ENCODE measurements at regions not wholly inside any gene's neighbourhood (a gene's known extent, or its start where the extent isn't known, plus 50 kb on each side); places are given as distances from the start of the nearest gene placed in this dataset.

DNA sequence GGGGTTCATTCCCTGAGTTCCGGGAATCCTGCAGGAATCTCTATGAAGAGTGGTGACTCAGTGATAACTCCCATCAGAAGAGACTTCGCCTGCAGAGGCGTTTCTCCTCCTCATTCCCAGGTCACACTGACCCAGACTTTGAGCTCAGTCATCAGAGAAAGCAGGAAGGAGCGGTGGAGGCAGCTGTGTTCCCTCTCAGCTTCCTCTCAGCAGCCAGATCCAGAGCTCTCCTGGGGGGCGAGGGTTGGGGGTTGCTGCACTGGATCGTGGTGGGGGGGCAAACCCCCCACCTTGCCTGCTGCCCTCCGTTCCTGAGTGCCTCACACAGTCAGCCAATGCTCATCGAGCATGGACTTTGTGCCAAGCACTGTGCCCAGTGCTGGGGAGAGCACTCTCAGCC, 271.2 kb downstream of the CBLN1 start:
- in situ Hi-C loops (cut with MboI; ENCODE audit: low sequenced_read_pairs) = no loop called here

DNA sequence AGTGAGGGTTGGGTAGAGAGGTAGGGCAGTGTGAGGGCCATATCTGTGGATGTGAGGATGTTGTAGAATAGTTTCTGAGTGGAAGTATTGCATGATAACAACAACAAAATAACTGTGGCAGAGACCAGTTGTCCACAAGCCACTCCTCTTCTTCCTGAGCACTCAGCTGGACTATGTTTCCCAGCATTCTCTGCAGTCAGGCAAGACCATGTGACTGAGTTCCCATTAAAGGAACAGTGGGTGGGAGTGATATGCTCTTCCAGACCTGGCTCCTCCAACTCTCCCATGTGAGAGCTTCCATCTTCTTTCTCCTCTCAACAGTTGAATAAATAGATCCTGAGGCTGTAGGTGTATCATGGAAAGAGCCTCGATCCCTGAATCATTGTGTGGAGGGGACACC, 272.4 kb downstream of the CBLN1 start:
- in situ Hi-C loops (cut with MboI; ENCODE audit: low sequenced_read_pairs) = no loop called here

DNA sequence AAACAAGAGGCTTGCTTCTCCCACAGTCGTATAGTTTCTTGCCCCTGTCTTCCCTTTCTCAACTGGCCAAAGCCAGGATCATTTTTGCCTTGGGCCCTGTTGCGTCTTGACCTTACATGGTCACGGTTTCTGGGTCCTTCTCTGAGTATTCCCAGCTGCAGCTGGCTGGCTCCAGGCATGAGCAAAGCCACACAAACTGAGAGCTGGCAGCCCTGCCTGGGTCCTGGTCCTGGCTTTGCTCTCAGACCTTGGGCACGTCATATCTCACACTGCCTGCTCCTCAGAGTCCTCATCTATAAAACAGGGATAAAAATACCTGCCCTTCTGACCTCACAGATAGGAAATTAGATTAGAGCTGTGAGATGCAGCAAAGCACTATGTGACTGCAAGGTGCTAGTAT, 277.6 kb downstream of the CBLN1 start:
- in situ Hi-C loops (cut with MboI; ENCODE audit: low sequenced_read_pairs) = no loop called here

- in situ Hi-C loops (cut with MboI; ENCODE audit: low sequenced_read_pairs) = no loop called here
Observed at GRCh38 chr16:49003022-49003421, 278.6 kb downstream of the CBLN1 start.

DNA sequence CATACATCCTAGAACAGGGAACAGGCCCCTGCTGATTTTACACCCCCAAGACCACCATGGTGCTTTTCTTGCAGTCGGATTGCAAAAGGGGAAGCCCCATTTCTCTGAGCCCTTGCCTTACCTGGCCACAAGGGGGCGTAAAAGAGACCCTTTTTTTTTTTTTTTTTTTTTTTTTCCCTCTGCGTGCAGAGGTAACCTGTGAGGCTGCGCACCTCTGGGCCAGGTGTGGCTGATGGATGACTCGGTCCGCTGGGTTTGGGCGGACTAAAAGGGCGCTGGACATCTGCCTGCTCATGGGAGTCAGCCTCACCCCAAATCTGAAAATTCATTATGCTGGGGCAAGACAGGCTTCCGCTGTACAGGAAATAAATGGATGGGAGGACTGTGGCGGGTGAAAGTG, 281.0 kb downstream of the CBLN1 start:
- in situ Hi-C loops (cut with MboI; ENCODE audit: low sequenced_read_pairs) = no loop called here

DNA sequence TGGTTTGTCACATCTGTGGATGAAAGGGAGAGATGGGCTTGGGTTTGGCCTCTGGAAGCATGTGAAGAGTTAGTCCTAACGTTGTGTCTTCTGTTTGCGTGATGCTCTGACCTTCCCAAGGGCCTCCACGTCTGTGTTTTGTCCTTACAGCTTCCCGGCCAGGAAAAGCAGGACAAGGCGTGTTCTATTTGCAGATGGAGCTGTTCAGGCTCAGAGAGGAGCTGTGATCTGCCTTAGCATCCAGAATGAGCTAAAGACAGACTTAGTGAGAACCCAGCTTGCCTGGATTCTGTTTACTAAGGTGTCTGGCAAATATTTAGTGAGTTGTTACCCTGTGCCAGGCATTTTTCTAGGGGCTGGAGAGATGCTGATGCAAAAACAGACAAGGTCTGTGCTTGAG, 282.1 kb downstream of the CBLN1 start:
- in situ Hi-C loops (cut with MboI; ENCODE audit: low sequenced_read_pairs) = no loop called here

- in situ Hi-C loops (cut with MboI; ENCODE audit: low sequenced_read_pairs) = no loop called here
Observed at GRCh38 chr16:48999044-48999443, 282.6 kb downstream of the CBLN1 start.

DNA sequence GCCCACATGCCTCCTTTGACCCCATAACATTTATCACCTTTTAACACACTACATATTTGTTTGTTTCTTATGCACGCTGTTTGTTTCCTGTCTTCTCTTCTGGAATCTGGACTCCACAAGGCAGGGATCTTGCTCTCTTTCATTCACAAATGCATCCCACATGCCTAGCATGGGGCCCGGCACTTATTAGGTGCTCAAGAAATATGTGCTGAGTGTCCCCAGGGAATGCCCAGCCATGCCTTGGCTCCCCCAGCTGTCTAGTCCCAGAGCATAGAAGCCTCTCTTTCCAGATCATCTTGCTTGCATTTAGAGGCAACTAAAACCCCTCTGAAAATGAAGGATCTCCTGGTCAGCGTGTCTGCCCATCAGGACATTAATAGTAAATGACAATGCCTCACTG, 283.7 kb downstream of the CBLN1 start:
- in situ Hi-C loops (cut with MboI; ENCODE audit: low sequenced_read_pairs) = no loop called here

GRCh38 chr16:48997081-48997615, 284.5 kb downstream of the CBLN1 start:
- in situ Hi-C loops (cut with MboI; ENCODE audit: low sequenced_read_pairs) = no loop called here

GRCh38 chr16:48978501-48978900, 303.1 kb downstream of the CBLN1 start:
- in situ Hi-C loops (cut with MboI; ENCODE audit: low sequenced_read_pairs) = no loop called here

DNA sequence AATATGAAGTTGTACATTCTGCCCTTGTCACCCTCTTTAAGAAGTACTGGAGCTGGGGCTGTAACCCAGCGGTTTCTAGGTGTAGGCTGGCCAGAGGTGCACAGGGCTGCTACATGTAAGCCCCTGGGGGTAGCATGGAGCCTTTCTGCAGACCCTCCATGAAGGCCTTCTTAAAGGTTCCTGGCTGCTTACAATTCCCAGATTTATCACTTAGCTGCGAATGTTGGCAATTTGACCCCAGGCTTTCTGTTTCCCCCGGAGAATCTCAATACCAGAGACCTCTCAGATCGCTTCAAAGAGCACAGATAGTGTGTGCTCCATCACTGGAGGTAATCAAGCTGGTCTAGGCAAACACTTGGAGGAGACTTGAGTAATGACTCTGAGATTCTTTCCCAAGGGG, 309.4 kb downstream of the CBLN1 start:
- in situ Hi-C loops (cut with MboI; ENCODE audit: low sequenced_read_pairs) = no loop called here

GRCh38 chr16:48971571-48972077, 310.0 kb downstream of the CBLN1 start:
- in situ Hi-C loops (cut with MboI; ENCODE audit: low sequenced_read_pairs) = no loop called here

DNA sequence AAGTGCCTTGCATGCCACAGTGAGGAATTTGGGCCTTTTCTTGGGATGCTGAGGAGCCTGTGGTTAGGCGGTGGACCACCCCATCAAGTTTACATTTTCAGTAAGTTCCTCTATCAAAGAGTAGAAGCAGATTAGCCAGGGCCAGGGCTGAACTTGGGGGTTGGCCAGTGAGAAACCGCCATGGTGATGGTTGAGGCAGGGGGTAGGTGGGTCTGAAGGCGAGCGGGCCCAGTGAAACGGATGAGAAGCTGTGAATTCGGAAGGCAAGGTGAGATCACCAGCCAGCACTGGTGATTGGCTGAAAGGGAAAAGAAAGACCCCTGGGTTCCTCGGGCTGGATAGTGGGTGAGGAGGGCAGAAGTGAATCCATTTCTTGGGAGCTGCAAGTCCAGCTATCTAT, 311.4 kb downstream of the CBLN1 start:
- in situ Hi-C loops (cut with MboI; ENCODE audit: low sequenced_read_pairs) = no loop called here

- in situ Hi-C loops (cut with MboI; ENCODE audit: low sequenced_read_pairs) = no loop called here
Observed at GRCh38 chr16:48969611-48970010, 312.0 kb downstream of the CBLN1 start.

- in situ Hi-C loops (cut with MboI; ENCODE audit: low sequenced_read_pairs) = no loop called here
Observed at GRCh38 chr16:48965386-48965785, 316.3 kb downstream of the CBLN1 start.

GRCh38 chr16:48963901-48964615, 317.6 kb downstream of the CBLN1 start:
- in situ Hi-C loops (cut with MboI; ENCODE audit: low sequenced_read_pairs) = no loop called here

DNA sequence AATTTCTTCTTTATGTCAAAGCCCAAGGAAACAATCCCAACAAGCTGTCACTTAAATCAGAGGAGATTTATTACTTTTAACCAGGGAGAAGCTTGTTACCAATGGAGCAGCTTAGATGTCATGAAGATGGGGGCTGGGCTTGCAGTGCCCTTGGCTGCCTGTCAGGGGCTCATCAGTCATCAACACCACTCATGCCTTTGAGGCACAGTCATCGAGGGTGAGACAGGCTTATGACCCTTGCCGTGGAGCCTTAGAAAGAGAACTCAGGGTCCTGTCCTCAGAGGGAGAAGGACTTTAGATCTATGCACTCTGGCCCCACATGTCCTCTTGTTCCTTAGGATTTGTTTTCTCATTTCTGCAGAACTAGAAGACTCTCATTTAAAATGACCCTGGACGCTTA, 318.3 kb downstream of the CBLN1 start:
- in situ Hi-C loops (cut with MboI; ENCODE audit: low sequenced_read_pairs) = no loop called here

GRCh38 chr16:48961546-48961945, 320.1 kb downstream of the CBLN1 start:
- in situ Hi-C loops (cut with MboI; ENCODE audit: low sequenced_read_pairs) = no loop called here

DNA sequence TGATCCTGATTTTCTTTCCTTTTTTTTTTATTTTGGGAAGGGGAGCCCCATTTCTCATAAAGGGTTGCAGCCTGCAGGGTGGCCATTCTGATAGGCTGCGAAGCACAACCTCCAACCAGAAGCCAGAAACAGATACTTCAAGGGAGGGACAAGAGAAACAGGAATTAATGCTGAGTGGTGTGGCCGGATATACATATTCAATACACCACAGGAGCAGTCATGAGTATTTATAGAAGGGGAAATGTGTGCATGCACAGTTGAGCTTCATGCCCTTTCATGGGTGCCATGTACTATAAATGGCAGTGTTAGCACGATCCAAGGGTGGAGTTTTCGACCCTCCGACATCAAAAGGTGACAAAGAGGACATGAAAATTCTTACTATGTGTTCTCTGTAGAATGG, 320.8 kb downstream of the CBLN1 start:
- in situ Hi-C loops (cut with MboI; ENCODE audit: low sequenced_read_pairs) = no loop called here

DNA sequence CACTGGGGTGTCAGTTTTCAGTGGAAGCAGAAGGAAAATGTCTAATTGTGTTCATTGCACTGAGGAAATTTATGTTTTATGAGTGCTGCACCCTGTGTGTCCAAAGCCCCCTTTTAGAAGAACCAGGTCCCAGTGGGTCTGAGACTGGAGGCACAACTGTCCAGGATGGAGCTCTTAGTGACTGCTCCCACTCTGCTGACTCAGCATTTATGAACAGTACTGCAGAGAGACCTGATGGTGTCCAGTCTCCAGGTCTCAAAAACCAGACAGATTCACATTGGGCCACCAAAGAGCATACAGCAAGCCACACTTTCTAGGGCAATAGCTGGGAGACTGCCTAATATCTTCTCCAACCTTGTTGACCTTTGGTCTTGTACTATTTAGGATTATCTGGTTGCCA, 321.9 kb downstream of the CBLN1 start:
- in situ Hi-C loops (cut with MboI; ENCODE audit: low sequenced_read_pairs) = no loop called here

- in situ Hi-C loops (cut with MboI; ENCODE audit: low sequenced_read_pairs) = no loop called here
Observed at GRCh38 chr16:48959204-48959603, 322.4 kb downstream of the CBLN1 start.

GRCh38 chr16:48958681-48959080, 323.0 kb downstream of the CBLN1 start:
- in situ Hi-C loops (cut with MboI; ENCODE audit: low sequenced_read_pairs) = no loop called here

GRCh38 chr16:48956620-48957019, 325.0 kb downstream of the CBLN1 start:
- in situ Hi-C loops (cut with MboI; ENCODE audit: low sequenced_read_pairs) = no loop called here

Measured in HL-60/S4 treated with phorbol 12-myristate 13-acetate at 8.2 ng/mL for 4 days and 3 days (cell line).